CD14-positive monocyte (primary cell): ENCODE measurements at regions not wholly inside any gene's neighbourhood (a gene's known extent, or its start where the extent isn't known, plus 50 kb on each side); places are given as distances from the start of the nearest gene placed in this dataset.

ENCODE experiments used
- DNase-seq, 3 donors: peaks; one replicate each; pipeline ENCODE4 v3.0.0-alpha.2; 2011 to 2022
- H2AFZ ChIP-seq: 2 replicates; pipeline ENCODE4 v1.6.0; 2012; ENCODE audit warnings: mild to moderate bottlenecking, low read depth, low read length, inconsistent platforms; ENCODE audit not compliant: insufficient read depth, poor library complexity, severe bottlenecking
- H3K27ac ChIP-seq, 2 donors: 1 replicate in 1 of 2; 2 replicates in 1 of 2; pipeline ENCODE4 v1.5.1; 2012 to 2013; ENCODE audit warnings: low read length in 2 of 2, control low read depth in 1 of 2, inconsistent platforms in 1 of 2, low read depth in 1 of 2, mild to moderate bottlenecking in 1 of 2
- H3K27me3 ChIP-seq, 2 donors: one replicate each; pipeline versions ENCODE4 v1.6.0 to v1.6.1; 2011 to 2013; ENCODE audit warnings: low read length in 2 of 2; ENCODE audit not compliant: control insufficient read depth in 2 of 2, insufficient read depth in 2 of 2
- H3K36me3 ChIP-seq, 2 donors: replicated peaks in 1 of 2; 1 replicate in 1 of 2; 2 replicates in 1 of 2; pipeline versions ENCODE4 v1.5.1 to v1.6.1; 2012 to 2013; ENCODE audit warnings: low read length in 2 of 2, control low read depth in 1 of 2, inconsistent platforms in 1 of 2, mild to moderate bottlenecking in 1 of 2; ENCODE audit not compliant: insufficient read depth in 2 of 2, control insufficient read depth in 1 of 2
- H3K4me1 ChIP-seq, 2 donors: 1 replicate in 1 of 2; 2 replicates in 1 of 2; pipeline versions ENCODE4 v1.5.1 to v1.6.1; 2012 to 2013; ENCODE audit warnings: low read length in 2 of 2, control low read depth in 1 of 2, inconsistent platforms in 1 of 2, mild to moderate bottlenecking in 1 of 2, moderate library complexity in 1 of 2; ENCODE audit not compliant: insufficient read depth in 2 of 2, control insufficient read depth in 1 of 2
- H3K4me2 ChIP-seq: replicated peaks from 2 replicates; pipeline ENCODE3; 2012; ENCODE audit warnings: low read length, moderate library complexity, mild to moderate bottlenecking; ENCODE audit not compliant: poor library complexity, severe bottlenecking; ENCODE audit errors: extremely low read depth
- H3K4me3 ChIP-seq, 3 experiments: fragments of 200-600 bp in 1 of 3; sonication (generic) in 1 of 3; replicated peaks in 1 of 3; 1 replicate in 2 of 3; 2 replicates in 1 of 3; pipeline ENCODE4 v1.5.1; 2011 to 2013; ENCODE audit warnings: low read length in 3 of 3, mild to moderate bottlenecking in 3 of 3, control low read depth in 2 of 3, low read depth in 2 of 3, inconsistent platforms in 1 of 3, moderate library complexity in 1 of 3
- H3K79me2 ChIP-seq: 2 replicates; pipeline ENCODE4 v1.6.0; 2012; ENCODE audit warnings: mild to moderate bottlenecking, control low read depth, inconsistent platforms, low read length, moderate library complexity; ENCODE audit not compliant: insufficient read depth
- H3K9ac ChIP-seq: 2 replicates; pipeline ENCODE4 v1.6.0; 2017; ENCODE audit warnings: low read length, mild to moderate bottlenecking; ENCODE audit not compliant: insufficient read depth, poor library complexity, severe bottlenecking
- H3K9me3 ChIP-seq, 2 donors: replicated peaks in 1 of 2; 1 replicate in 1 of 2; 2 replicates in 1 of 2; pipeline versions ENCODE4 v1.5.1 to v1.6.1; 2012 to 2013; ENCODE audit warnings: low read length in 2 of 2, control low read depth in 1 of 2; ENCODE audit not compliant: control insufficient read depth in 1 of 2, insufficient read depth in 1 of 2
- H4K20me1 ChIP-seq: 2 replicates; pipeline ENCODE4 v1.6.0; 2012; ENCODE audit warnings: mild to moderate bottlenecking, low read length, control low read depth, moderate library complexity; ENCODE audit not compliant: insufficient read depth
- H3K27ac Mint-ChIP-seq, 7 donors: one replicate each; pipeline ENCODE4 v1.8.0; 2020; ENCODE audit warnings: mild to moderate bottlenecking in 7 of 7, mixed read lengths in 7 of 7, moderate library complexity in 6 of 7, inconsistent platforms in 2 of 7
- H3K27me3 Mint-ChIP-seq, 3 donors: one replicate each; pipeline ENCODE4 v1.8.0; 2021 to 2022; ENCODE audit warnings: low read depth in 3 of 3, mild to moderate bottlenecking in 3 of 3, mixed read lengths in 3 of 3, moderate library complexity in 3 of 3, inconsistent platforms in 1 of 3
- H3K36me3 Mint-ChIP-seq, 2 donors: one replicate each; pipeline ENCODE4 v1.8.0; 2020; ENCODE audit warnings: mixed read lengths in 2 of 2, inconsistent platforms in 1 of 2, mild to moderate bottlenecking in 1 of 2
- H3K4me1 Mint-ChIP-seq: one replicate; pipeline ENCODE4 v1.8.0; 2020; ENCODE audit warnings: mild to moderate bottlenecking, mixed read lengths
- H3K4me3 Mint-ChIP-seq, 2 donors: one replicate each; pipeline ENCODE4 v1.8.0; 2020; ENCODE audit warnings: mild to moderate bottlenecking in 2 of 2, mixed read lengths in 2 of 2, moderate library complexity in 1 of 2
- H3K9me3 Mint-ChIP-seq, 7 donors: one replicate each; pipeline ENCODE4 v1.8.0; 2020 to 2022; ENCODE audit warnings: mixed read lengths in 7 of 7, mild to moderate bottlenecking in 6 of 7, moderate library complexity in 6 of 7, inconsistent platforms in 2 of 7
- WGBS: methylation state at CpG from one replicate; pipeline ENCODE4 v1.1.5; 2013; ENCODE audit warnings: missing lambda C conversion rate; ENCODE audit not compliant: insufficient coverage; 5-methylcytosine and 5-hydroxymethylcytosine counted together
- intact Hi-C, 2 donors: fragments of 100-400 bp; cut with micrococcal nuclease; formaldehyde crosslinking; loops; one replicate each; pipeline versions ENCODE4 v1.15.0 to v1.15.1; 2023
- TF ChIP-seq, protein P1 (sequence below): fragments of 200-600 bp; IDR thresholded peaks from one replicate; pipeline ENCODE4 v1.8.0; 2022; ENCODE audit warnings: antibody characterized with exemption, mild to moderate bottlenecking

DNA sequence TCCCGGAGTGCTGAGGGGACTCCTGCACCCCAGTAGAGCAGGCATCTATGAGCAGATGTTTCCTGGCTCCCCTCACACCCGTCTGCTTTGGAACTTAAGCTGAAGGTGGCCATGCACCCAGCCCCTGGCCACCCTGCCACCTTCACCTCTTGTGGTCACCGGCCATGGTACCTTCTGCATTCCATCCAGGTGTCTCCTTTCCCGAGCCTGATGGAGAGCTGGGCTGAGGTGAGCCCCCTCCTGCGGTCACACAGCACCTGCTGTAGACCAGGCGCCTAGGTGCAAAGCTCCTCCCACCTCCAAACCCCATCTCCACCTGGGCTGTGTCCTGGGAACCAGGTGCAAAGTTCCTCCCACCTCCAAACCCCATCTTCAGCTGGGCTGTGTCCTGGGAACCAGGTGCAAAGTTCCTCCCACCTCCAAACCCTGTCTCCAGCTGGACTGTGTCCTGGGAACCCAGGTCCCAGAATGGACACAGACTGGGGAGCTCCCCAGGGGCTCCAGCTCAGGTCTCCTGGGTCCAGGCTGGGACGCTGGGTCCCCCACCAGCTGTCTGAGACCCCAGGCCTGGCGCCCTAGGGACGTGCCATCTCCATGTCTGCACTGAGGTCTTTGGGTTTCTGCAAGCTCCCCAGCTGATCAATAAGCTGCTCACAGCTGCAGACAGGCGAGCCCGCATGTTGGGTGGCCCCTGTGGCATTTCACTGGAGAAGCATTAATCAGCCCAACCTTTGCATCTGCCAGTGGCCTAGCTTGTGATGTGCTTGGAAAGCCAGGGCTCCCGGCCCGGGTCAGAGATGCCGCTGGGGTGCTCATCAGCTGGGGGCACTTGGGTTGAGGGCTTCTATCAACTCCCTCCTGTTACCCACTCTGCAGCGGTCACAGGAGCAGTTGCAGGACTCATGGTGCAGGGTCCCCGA lies 61.2 kb upstream of the INPP5A start:
- Histone ChIP-seq H3K36me3 (no peaks in the 10 kb centered on the region), H3K4me1 (no peaks in the 10 kb centered on the region), H4K20me1 (no peaks in the 10 kb centered on the region), H3K27ac (no peak overlapping the region), H3K9ac (no peak overlapping the region), H3K27me3 (peaks cover 0 to 2% of the 10 kb centered on the region in 2 donors), H2AFZ (no peak overlapping the region), H3K4me2 (no peak overlapping the region), H3K79me2 (no peaks in the 10 kb centered on the region), H3K9me3 (peaks cover 0 to 10% of the 10 kb centered on the region in 2 donors), H3K4me3 (no peak overlapping the region)
- H3K4me3 Mint-ChIP-seq, result no peak overlapping the region
- no peak overlapping the region for H3K27ac Mint-ChIP-seq
- no peaks in the 10 kb centered on the region for H3K36me3 Mint-ChIP-seq
- no peaks in the 10 kb centered on the region for H3K4me1 Mint-ChIP-seq
- intact Hi-C loops, result no loop called here
- TF ChIP-seq, protein P1, sequence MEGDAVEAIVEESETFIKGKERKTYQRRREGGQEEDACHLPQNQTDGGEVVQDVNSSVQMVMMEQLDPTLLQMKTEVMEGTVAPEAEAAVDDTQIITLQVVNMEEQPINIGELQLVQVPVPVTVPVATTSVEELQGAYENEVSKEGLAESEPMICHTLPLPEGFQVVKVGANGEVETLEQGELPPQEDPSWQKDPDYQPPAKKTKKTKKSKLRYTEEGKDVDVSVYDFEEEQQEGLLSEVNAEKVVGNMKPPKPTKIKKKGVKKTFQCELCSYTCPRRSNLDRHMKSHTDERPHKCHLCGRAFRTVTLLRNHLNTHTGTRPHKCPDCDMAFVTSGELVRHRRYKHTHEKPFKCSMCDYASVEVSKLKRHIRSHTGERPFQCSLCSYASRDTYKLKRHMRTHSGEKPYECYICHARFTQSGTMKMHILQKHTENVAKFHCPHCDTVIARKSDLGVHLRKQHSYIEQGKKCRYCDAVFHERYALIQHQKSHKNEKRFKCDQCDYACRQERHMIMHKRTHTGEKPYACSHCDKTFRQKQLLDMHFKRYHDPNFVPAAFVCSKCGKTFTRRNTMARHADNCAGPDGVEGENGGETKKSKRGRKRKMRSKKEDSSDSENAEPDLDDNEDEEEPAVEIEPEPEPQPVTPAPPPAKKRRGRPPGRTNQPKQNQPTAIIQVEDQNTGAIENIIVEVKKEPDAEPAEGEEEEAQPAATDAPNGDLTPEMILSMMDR, result no peak
- H3K27me3 Mint-ChIP-seq, result peaks cover 8 to 16% (median 12%) of the 10 kb centered on the region in 3 donors
- peaks cover 0 to 13% (median 7%) of the 10 kb centered on the region in 7 donors for H3K9me3 Mint-ChIP-seq
- DNase-seq, result no peak
- WGBS, result 82% methylated on average over 14 of the region's 16 CpGs

DNA sequence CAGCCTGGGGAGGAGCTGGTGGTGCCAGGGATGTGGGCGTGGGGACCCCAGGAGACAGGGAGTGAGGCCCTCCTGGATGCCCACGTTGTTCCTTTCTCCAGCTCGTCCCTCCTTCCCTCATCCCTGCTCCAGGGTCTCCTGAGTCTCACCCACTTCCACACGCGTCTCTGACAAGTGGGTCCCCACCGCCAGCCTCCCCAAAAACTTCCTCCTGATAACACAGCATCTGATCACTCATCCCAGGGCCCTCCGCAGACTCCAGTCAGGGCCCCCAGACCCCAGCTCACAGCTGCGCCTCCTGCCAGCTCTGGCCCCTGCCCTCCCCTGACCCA lies 60.6 kb upstream of the INPP5A start:
- no peak overlapping the region for H3K4me3 Mint-ChIP-seq
- Histone ChIP-seq H4K20me1 (no peaks in the 10 kb centered on the region), H3K79me2 (no peaks in the 10 kb centered on the region), H3K4me1 (no peaks in the 10 kb centered on the region), H3K27me3 (peaks cover 0 to 2% of the 10 kb centered on the region in 2 donors), H3K4me2 (no peak overlapping the region), H3K9ac (no peak overlapping the region), H3K27ac (no peak overlapping the region), H2AFZ (no peak overlapping the region), H3K4me3 (no peak overlapping the region), H3K36me3 (no peaks in the 10 kb centered on the region), H3K9me3 (peaks cover 0 to 3% of the 10 kb centered on the region in 2 donors)
- H3K9me3 Mint-ChIP-seq, result peaks cover 0 to 7% (median under 1%) of the 10 kb centered on the region in 7 donors
- DNase-seq, result no peak
- intact Hi-C loops, result no loop called here
- no peaks in the 10 kb centered on the region for H3K36me3 Mint-ChIP-seq
- H3K27me3 Mint-ChIP-seq, result peaks cover 8 to 16% (median 13%) of the 10 kb centered on the region in 3 donors
- WGBS, result 91% methylated on average over 7 of the region's 8 CpGs
- H3K27ac Mint-ChIP-seq, result no peak overlapping the region
- H3K4me1 Mint-ChIP-seq, result no peaks in the 10 kb centered on the region
- TF ChIP-seq, protein P1, result no peak
